WTC11 (cell line): ENCODE measurements at regions not wholly inside any gene's neighbourhood (a gene's known extent, or its start where the extent isn't known, plus 50 kb on each side); places are given as distances from the start of the nearest gene placed in this dataset.

Experiments
- ATAC-seq: fragments of 200-7000 bp; cut with Tn5 transposase; 2 replicates; pipeline ENCODE4 v1.10.0; 2021; ENCODE audit warnings: mild to moderate bottlenecking, moderate library complexity
- CTCF ChIA-PET: fragments of 300-600 bp; sonication (Branson Sonifier 250); formaldehyde crosslinking; loops from one replicate; lab custom pipeline; 2021; ENCODE audit warnings: antibody characterized with exemption; lab: Charles Lee
- POLR2A ChIA-PET: fragments of 350-600 bp; sonication (Branson Sonifier 250); formaldehyde crosslinking; loops from one replicate; lab custom pipeline; 2021; ENCODE audit warnings: antibody characterized with exemption; lab: Charles Lee
- DNase-seq: peaks from one replicate; pipeline ENCODE4 v3.0.0; 2021; ENCODE audit warnings: low spot score
- H3K27ac Mint-ChIP-seq: 2 replicates; pipeline ENCODE4 v1.8.0; 2021; ENCODE audit warnings: mixed read lengths
- H3K27me3 Mint-ChIP-seq: 2 replicates; pipeline ENCODE4 v1.8.0; 2021; ENCODE audit warnings: low read depth, mild to moderate bottlenecking, moderate library complexity, mixed read lengths
- H3K36me3 Mint-ChIP-seq: 2 replicates; pipeline ENCODE4 v1.8.0; 2021; ENCODE audit warnings: mixed read lengths
- H3K4me1 Mint-ChIP-seq: 2 replicates; pipeline ENCODE4 v1.8.0; 2022; ENCODE audit warnings: mixed read lengths
- H3K4me3 Mint-ChIP-seq: 2 replicates; pipeline ENCODE4 v1.8.0; 2021; ENCODE audit warnings: mild to moderate bottlenecking, moderate library complexity, mixed read lengths
- H3K9me3 Mint-ChIP-seq: 2 replicates; pipeline ENCODE4 v1.8.0; 2021; ENCODE audit warnings: mixed read lengths
- ATF3 ChIP-seq: sonication (generic); formaldehyde crosslinking; conservative IDR thresholded peaks from 2 replicates; pipeline ENCODE4 v1.8.1; 2022; ENCODE audit warnings: mild to moderate bottlenecking, missing genetic modification reagents
- CTCF ChIP-seq: fragments of 200-600 bp; IDR thresholded peaks from 2 replicates; pipeline ENCODE4 v1.8.0; 2022; ENCODE audit warnings: antibody characterized with exemption
- E2F1 ChIP-seq: sonication (generic); formaldehyde crosslinking; IDR thresholded peaks from 2 replicates; pipeline ENCODE4 v1.8.0; 2022; ENCODE audit warnings: mild to moderate bottlenecking, missing genetic modification reagents
- E2F4 ChIP-seq: sonication (generic); formaldehyde crosslinking; IDR thresholded peaks from 2 replicates; pipeline ENCODE4 v1.8.1; 2022; ENCODE audit warnings: low read depth, mild to moderate bottlenecking, moderate library complexity, missing genetic modification reagents, borderline replicate concordance
- EMX1 ChIP-seq: fragments of 250-450 bp; sonication (Bioruptor Pico); IDR thresholded peaks from 2 replicates; pipeline ENCODE4 v1.8.0; 2021; ENCODE audit warnings: mild to moderate bottlenecking
- ETV6 ChIP-seq: sonication (generic); formaldehyde crosslinking; IDR thresholded peaks from 2 replicates; pipeline ENCODE4 v1.8.1; 2022; ENCODE audit warnings: mild to moderate bottlenecking, missing genetic modification reagents
- FOXJ3 ChIP-seq: sonication (generic); formaldehyde crosslinking; IDR thresholded peaks from 2 replicates; pipeline ENCODE4 v1.9.0; 2021; ENCODE audit warnings: missing genetic modification reagents, mild to moderate bottlenecking, borderline replicate concordance
- FOXP1 ChIP-seq: sonication (generic); formaldehyde crosslinking; IDR thresholded peaks from 2 replicates; pipeline ENCODE4 v1.8.0; 2022; ENCODE audit warnings: missing genetic modification reagents, mild to moderate bottlenecking, moderate library complexity, borderline replicate concordance
- IRF1 ChIP-seq: sonication (generic); formaldehyde crosslinking; IDR thresholded peaks from 2 replicates; pipeline ENCODE4 v1.8.0; 2023; ENCODE audit warnings: missing genetic modification reagents
- MAX ChIP-seq: sonication (generic); formaldehyde crosslinking; IDR thresholded peaks from 2 replicates; pipeline ENCODE4 v1.8.0; 2022; ENCODE audit warnings: mild to moderate bottlenecking, missing genetic modification reagents
- MLX ChIP-seq: sonication (generic); formaldehyde crosslinking; IDR thresholded peaks from 2 replicates; pipeline ENCODE4 v1.8.1; 2023; ENCODE audit warnings: mild to moderate bottlenecking, missing genetic modification reagents, moderate library complexity
- MXD4 ChIP-seq: fragments of 250-450 bp; sonication (Bioruptor Pico); IDR thresholded peaks from 2 replicates; pipeline ENCODE4 v1.8.0; 2021; ENCODE audit warnings: mild to moderate bottlenecking, moderate library complexity, borderline replicate concordance
- NR2C2 ChIP-seq: sonication (generic); formaldehyde crosslinking; IDR thresholded peaks from 2 replicates; pipeline ENCODE4 v1.8.0; 2022; ENCODE audit warnings: mild to moderate bottlenecking, missing genetic modification reagents
- OVOL2 ChIP-seq: fragments of 250-450 bp; sonication (Bioruptor Pico); IDR thresholded peaks from 2 replicates; pipeline ENCODE4 v1.9.0; 2021; ENCODE audit warnings: mild to moderate bottlenecking, borderline replicate concordance
- RELA ChIP-seq: sonication (generic); formaldehyde crosslinking; IDR thresholded peaks from 2 replicates; pipeline ENCODE4 v1.8.1; 2022; ENCODE audit warnings: missing genetic modification reagents, mild to moderate bottlenecking, borderline replicate concordance
- RORB ChIP-seq: fragments of 250-450 bp; sonication (Bioruptor Pico); IDR thresholded peaks from 2 replicates; pipeline ENCODE4 v1.9.0; 2021; ENCODE audit warnings: mild to moderate bottlenecking
- SMAD3 ChIP-seq: sonication (generic); formaldehyde crosslinking; IDR thresholded peaks from 2 replicates; pipeline ENCODE4 v1.8.0; 2022; ENCODE audit warnings: missing genetic modification reagents, mild to moderate bottlenecking, borderline replicate concordance
- SOX15 ChIP-seq: fragments of 250-450 bp; sonication (Bioruptor Pico); IDR thresholded peaks from 2 replicates; pipeline ENCODE4 v1.9.0; 2021; ENCODE audit warnings: mild to moderate bottlenecking
- TP53 ChIP-seq: sonication (generic); formaldehyde crosslinking; IDR thresholded peaks from 2 replicates; pipeline ENCODE4 v1.8.1; 2023; ENCODE audit warnings: mild to moderate bottlenecking, missing genetic modification reagents
- ZBTB21 ChIP-seq: sonication (generic); formaldehyde crosslinking; IDR thresholded peaks from 2 replicates; pipeline ENCODE4 v1.8.1; 2023; ENCODE audit warnings: mild to moderate bottlenecking, missing genetic modification reagents, borderline replicate concordance
- ZBTB43 ChIP-seq: sonication (generic); formaldehyde crosslinking; IDR thresholded peaks from 2 replicates; pipeline ENCODE4 v1.8.1; 2023; ENCODE audit warnings: mild to moderate bottlenecking, missing genetic modification reagents
- ZMAT4 ChIP-seq: fragments of 250-450 bp; sonication (Bioruptor Pico); IDR thresholded peaks from 2 replicates; pipeline ENCODE4 v1.9.0; 2021; ENCODE audit warnings: mild to moderate bottlenecking
- ZNF121 ChIP-seq: sonication (generic); formaldehyde crosslinking; IDR thresholded peaks from 2 replicates; pipeline ENCODE4 v1.8.0; 2023; ENCODE audit warnings: missing genetic modification reagents
- ZNF138 ChIP-seq: sonication (generic); formaldehyde crosslinking; conservative IDR thresholded peaks from 2 replicates; pipeline ENCODE4 v1.8.1; 2022; ENCODE audit warnings: mild to moderate bottlenecking, moderate library complexity, missing genetic modification reagents
- ZNF263 ChIP-seq: sonication (generic); formaldehyde crosslinking; IDR thresholded peaks from 2 replicates; pipeline ENCODE4 v1.8.1; 2022; ENCODE audit warnings: low read depth, mild to moderate bottlenecking, moderate library complexity, missing genetic modification reagents
- ZNF423 ChIP-seq: fragments of 250-450 bp; sonication (Bioruptor Pico); IDR thresholded peaks from 2 replicates; pipeline ENCODE4 v2.1.2; 2022; ENCODE audit warnings: mild to moderate bottlenecking, moderate library complexity
- ZNF425 ChIP-seq: fragments of 250-450 bp; sonication (Bioruptor Pico); conservative IDR thresholded peaks from 2 replicates; pipeline ENCODE4 v1.9.0; 2021; ENCODE audit warnings: mild to moderate bottlenecking
- ZNF671 ChIP-seq: fragments of 250-450 bp; sonication (Bioruptor Pico); IDR thresholded peaks from 2 replicates; pipeline ENCODE4 v1.8.0; 2021; ENCODE audit warnings: mild to moderate bottlenecking

GRCh38 chr6:140671926-140672325 is 1297.5 kb upstream of the CITED2 start:
- ATAC-seq (peak; percentile 57), DNase-seq (no peak)
- POLR2A ChIA-PET, result no interaction called here
- Mint-ChIP-seq H3K4me3 (no peak overlapping the region), H3K27me3 (no peaks in the 10 kb centered on the region), H3K4me1 (no peaks in the 10 kb centered on the region), H3K36me3 (no peaks in the 10 kb centered on the region), H3K27ac (no peak overlapping the region), H3K9me3 (peaks cover 9% of the 10 kb centered on the region; the same call in 1 of the 2 replicates)
- no peak for TF ChIP-seq MAX (CRISPR knock-in tag)
- no peak for TF ChIP-seq ZNF263 (CRISPR knock-in tag)
- TF ChIP-seq RORB (CRISPR knock-in tag), result no peak
- TF ChIP-seq SOX15 (CRISPR knock-in tag), result no peak
- no peak for TF ChIP-seq MLX
- TF ChIP-seq OVOL2, result no peak
- TF ChIP-seq ETV6 (CRISPR knock-in tag), result no peak
- no peak for TF ChIP-seq ZMAT4
- no peak for TF ChIP-seq ZNF425 (CRISPR knock-in tag)
- no peak for TF ChIP-seq CTCF
- TF ChIP-seq FOXP1, result no peak
- TF ChIP-seq SMAD3 (CRISPR knock-in tag), result no peak
- no peak for TF ChIP-seq ZNF138 (CRISPR knock-in tag)
- TF ChIP-seq EMX1 (CRISPR knock-in tag), result no peak
- no peak for TF ChIP-seq ZNF671
- TF ChIP-seq ZNF121 (CRISPR knock-in tag), result no peak
- TF ChIP-seq NR2C2, result no peak
- no peak for TF ChIP-seq ZNF423 (CRISPR knock-in tag)
- TF ChIP-seq E2F1 (CRISPR knock-in tag), result no peak
- no peak for TF ChIP-seq MXD4 (CRISPR knock-in tag)
- CTCF ChIA-PET, result no interaction called here

GRCh38 chr6:140670021-140670420 is 1295.6 kb upstream of the CITED2 start:
- DNase-seq (no peak), ATAC-seq (no peak)
- Mint-ChIP-seq H3K36me3 (no peaks in the 10 kb centered on the region), H3K4me3 (no peak overlapping the region), H3K27ac (no peak overlapping the region), H3K9me3 (peaks cover 9% of the 10 kb centered on the region; the same call in 1 of the 2 replicates), H3K4me1 (no peaks in the 10 kb centered on the region), H3K27me3 (no peaks in the 10 kb centered on the region)
- CTCF ChIA-PET, result no interaction called here
- POLR2A ChIA-PET, result no interaction called here
- TF ChIP-seq MXD4 (CRISPR knock-in tag), result no peak
- TF ChIP-seq IRF1 (CRISPR knock-in tag), result no peak
- no peak for TF ChIP-seq FOXJ3
- no peak for TF ChIP-seq TP53 (CRISPR knock-in tag)
- TF ChIP-seq ZBTB21 (CRISPR knock-in tag), result no peak
- no peak for TF ChIP-seq ZBTB43 (CRISPR knock-in tag)
- TF ChIP-seq E2F4 (CRISPR knock-in tag), result no peak
- no peak for TF ChIP-seq RELA (CRISPR knock-in tag)
- no peak for TF ChIP-seq ATF3 (CRISPR knock-in tag)
